ENCODE measurements at regions not wholly inside any gene's neighbourhood (a gene's known extent, or its start where the extent isn't known, plus 50 kb on each side); places are given as distances from the start of the nearest gene placed in this dataset.

DNA sequence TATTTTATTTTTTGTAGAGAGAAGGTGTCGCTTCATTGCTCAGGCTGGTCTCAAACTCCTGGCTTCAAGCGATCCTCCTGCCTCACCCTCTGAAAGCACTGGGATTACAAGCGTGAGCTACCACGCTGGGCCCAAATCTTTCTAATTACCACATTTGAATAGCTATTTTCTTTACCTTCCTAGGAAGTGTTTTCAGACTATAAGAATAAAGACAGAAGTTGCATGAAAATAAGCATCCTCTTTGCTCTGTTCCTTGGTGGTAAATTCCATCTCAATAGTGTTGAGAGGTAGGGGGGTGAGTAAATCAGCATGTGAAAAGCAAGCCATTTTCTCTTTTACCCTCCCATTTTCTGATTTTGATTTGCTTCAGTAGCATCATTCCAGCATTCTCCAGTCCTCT, 122.4 kb downstream of the LARP7 start:
- H3K36me3 ChIP-seq = no peaks in the 10 kb centered on the region
- H3K27me3 ChIP-seq = no peaks in the 10 kb centered on the region
- TF ChIP-seq, protein P1, sequence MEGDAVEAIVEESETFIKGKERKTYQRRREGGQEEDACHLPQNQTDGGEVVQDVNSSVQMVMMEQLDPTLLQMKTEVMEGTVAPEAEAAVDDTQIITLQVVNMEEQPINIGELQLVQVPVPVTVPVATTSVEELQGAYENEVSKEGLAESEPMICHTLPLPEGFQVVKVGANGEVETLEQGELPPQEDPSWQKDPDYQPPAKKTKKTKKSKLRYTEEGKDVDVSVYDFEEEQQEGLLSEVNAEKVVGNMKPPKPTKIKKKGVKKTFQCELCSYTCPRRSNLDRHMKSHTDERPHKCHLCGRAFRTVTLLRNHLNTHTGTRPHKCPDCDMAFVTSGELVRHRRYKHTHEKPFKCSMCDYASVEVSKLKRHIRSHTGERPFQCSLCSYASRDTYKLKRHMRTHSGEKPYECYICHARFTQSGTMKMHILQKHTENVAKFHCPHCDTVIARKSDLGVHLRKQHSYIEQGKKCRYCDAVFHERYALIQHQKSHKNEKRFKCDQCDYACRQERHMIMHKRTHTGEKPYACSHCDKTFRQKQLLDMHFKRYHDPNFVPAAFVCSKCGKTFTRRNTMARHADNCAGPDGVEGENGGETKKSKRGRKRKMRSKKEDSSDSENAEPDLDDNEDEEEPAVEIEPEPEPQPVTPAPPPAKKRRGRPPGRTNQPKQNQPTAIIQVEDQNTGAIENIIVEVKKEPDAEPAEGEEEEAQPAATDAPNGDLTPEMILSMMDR (IDR thresholded peaks at IDR 0.05) = no peak
- no peaks in the 10 kb centered on the region for H3K9me3 ChIP-seq
- no peak for DNase-seq (ENCODE audit: low spot score in 2 of 2)
- intact Hi-C loops (cut with DNase I) = no loop called here
- H3K27ac ChIP-seq = no peak overlapping the region
- no peaks in the 10 kb centered on the region for H3K4me1 ChIP-seq
- no peak overlapping the region for H3K4me3 ChIP-seq

DNA sequence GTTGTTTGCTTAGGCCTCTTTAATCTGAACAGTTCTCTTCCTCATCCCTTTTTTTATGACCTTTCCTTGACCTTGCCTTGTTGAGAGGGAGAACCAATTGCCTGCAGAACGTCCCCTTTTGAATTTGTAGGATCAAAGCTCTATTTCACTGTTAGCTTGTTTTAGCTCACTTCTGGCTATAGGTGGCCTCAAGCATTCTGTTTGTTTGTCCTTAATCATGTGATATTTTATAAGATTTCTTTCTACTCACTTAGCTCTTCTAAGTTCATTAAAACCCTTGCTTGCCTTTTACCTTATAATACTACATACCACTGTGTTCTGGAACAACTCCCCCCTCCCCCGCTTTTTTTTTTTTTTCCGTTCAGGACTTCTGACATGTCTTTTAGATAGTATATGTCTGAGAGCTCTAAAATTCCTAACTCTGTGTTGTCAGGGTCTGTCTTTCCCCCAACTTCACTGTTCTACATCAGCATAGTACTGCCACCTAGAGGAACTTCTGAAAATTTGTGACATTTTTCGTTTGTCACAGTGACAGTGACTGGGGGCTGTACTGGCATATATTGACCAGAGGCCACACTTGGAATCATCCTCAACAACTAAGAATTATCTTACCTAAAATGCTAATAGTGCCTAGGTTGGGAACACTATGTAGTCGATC, 128.5 kb downstream of the LARP7 start:
- Histone ChIP-seq H3K4me1 (no peaks in the 10 kb centered on the region), H3K27ac (no peak overlapping the region), H3K36me3 (no peaks in the 10 kb centered on the region), H3K9me3 (no peaks in the 10 kb centered on the region), H3K4me3 (no peak overlapping the region), H3K27me3 (no peaks in the 10 kb centered on the region)
- TF ChIP-seq, protein P1 (IDR thresholded peaks at IDR 0.05) = peak in 2 of 3 experiments; percentile 22 to 48
- intact Hi-C loops (cut with DNase I) = loop anchor here (2.0 kb wide), 1 partner anchor 173 kb away; no protein-coding TSS in a partner anchor
- no peak for DNase-seq (ENCODE audit: low spot score in 2 of 2)

DNA sequence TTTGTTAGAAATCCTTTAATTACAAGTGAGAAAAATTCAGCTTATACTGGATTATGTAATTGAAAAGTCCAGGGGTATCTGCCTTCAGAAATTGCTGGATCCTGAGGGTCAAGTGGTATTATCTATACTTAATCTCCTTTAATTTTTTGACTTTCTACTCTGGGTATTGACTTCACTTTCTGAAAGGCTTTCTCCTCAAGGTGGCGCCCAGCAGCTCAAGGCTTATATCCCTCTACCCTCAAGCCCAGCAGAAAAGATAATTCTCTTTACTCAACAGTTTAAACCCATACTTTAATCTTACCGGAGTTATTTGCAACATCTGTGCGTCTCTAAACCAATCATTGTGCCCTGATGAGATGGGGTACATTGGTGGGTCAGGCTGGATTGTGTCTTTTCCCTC, 129.5 kb downstream of the LARP7 start:
- intact Hi-C loops (cut with DNase I) = no loop called here
- Histone ChIP-seq H3K4me1 (no peaks in the 10 kb centered on the region), H3K27ac (no peak overlapping the region), H3K27me3 (no peaks in the 10 kb centered on the region), H3K36me3 (no peaks in the 10 kb centered on the region), H3K4me3 (no peak overlapping the region), H3K9me3 (no peaks in the 10 kb centered on the region)
- no peak for DNase-seq (ENCODE audit: low spot score in 2 of 2)
- TF ChIP-seq, protein P1 (IDR thresholded peaks at IDR 0.05) = peak in 1 of 3 experiments; percentile 31

DNA sequence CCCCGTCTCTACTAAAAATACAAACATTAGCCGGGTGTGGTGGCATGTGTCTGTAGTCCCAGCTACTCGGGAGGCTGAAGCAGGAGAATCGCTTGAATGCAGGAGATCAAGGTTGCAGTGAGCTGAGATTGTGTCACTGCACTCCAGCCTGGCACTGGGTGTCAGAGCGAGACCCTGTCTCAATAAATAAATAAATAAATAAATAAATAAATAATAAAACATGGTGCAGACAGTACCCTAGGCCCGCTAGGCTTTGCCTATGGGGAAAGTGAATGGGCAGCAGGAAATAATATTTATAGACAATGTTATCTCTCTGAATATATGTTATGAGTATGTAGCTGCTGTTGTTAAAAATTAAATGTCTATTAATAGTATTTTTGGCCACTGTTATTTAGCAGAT, 130.4 kb downstream of the LARP7 start:
- Histone ChIP-seq H3K4me1 (no peaks in the 10 kb centered on the region), H3K27me3 (no peaks in the 10 kb centered on the region), H3K4me3 (no peak overlapping the region), H3K9me3 (no peaks in the 10 kb centered on the region), H3K36me3 (no peaks in the 10 kb centered on the region), H3K27ac (no peak overlapping the region)
- DNase-seq (ENCODE audit: low spot score in 2 of 2) = no peak
- TF ChIP-seq, protein P1 (IDR thresholded peaks at IDR 0.05) = no peak
- intact Hi-C loops (cut with DNase I) = no loop called here

DNA sequence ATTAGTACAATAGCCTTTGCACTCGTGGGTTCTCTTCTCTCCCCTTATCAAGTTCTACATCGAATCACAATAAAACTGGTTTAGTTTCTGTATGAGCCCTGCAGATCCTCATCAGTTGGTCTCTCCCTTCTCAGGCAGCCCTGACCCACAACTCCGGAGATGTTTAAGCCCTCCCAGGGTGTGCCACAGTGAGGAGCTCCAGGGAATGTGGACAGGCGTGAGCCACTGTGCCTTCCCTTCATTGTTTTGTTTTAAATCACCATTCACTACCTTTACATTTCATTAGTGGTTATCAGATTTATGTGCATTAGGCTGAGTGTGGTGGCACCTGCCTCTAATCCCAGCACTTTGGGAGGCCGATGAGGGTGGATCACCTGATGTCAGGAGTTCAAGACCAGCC, 133.2 kb downstream of the LARP7 start:
- no peaks in the 10 kb centered on the region for H3K4me1 ChIP-seq
- no peaks in the 10 kb centered on the region for H3K36me3 ChIP-seq
- H3K9me3 ChIP-seq = no peaks in the 10 kb centered on the region
- intact Hi-C loops (cut with DNase I) = no loop called here
- H3K27me3 ChIP-seq = no peaks in the 10 kb centered on the region
- TF ChIP-seq, protein P1 (IDR thresholded peaks at IDR 0.05) = no peak
- no peak for DNase-seq (ENCODE audit: low spot score in 2 of 2)
- H3K27ac ChIP-seq = no peak overlapping the region
- H3K4me3 ChIP-seq = no peak overlapping the region

DNA sequence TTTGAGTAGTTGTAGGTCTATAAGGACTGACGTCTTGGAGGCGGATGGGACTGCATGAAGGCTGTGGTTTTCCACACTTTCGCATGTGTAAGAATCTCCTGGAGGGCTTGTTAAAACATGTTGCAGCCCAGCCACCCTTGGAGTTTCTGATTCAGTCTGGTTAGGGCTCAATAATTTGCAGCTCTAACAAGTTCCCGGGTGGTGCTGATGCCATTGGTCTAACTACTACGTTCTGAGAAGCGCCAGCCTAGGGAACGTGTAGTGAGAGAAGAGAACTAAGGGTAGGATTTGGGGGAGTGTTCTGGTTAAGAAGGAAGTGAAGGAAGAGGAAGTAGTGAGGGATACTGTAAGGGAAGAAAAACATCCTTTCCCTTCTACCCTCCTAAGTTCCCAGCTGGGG, 138.9 kb downstream of the LARP7 start:
- no peak for DNase-seq (ENCODE audit: low spot score in 2 of 2)
- TF ChIP-seq, protein P1 (IDR thresholded peaks at IDR 0.05) = no peak
- no peaks in the 10 kb centered on the region for H3K9me3 ChIP-seq
- intact Hi-C loops (cut with DNase I) = no loop called here
- H3K27ac ChIP-seq = no peak overlapping the region
- H3K36me3 ChIP-seq = no peaks in the 10 kb centered on the region
- H3K4me3 ChIP-seq = no peak overlapping the region
- H3K27me3 ChIP-seq = no peaks in the 10 kb centered on the region
- H3K4me1 ChIP-seq = no peaks in the 10 kb centered on the region
